Cerebellar cortex (tissue), 1 donor: ENCODE measurements at regions not wholly inside any gene's neighbourhood (a gene's known extent, or its start where the extent isn't known, plus 50 kb on each side); places are given as distances from the start of the nearest gene placed in this dataset.
"Not testable (repeated sequence)": the region's sequence is repeated elsewhere in the genome, so short reads cannot be mapped to it uniquely, and the experiment has no call there.

Experiments used
- DNase-seq: peaks from one replicate; pipeline ENCODE4 v3.0.0-alpha.2; 2015; ENCODE audit warnings: low spot score

DNA sequence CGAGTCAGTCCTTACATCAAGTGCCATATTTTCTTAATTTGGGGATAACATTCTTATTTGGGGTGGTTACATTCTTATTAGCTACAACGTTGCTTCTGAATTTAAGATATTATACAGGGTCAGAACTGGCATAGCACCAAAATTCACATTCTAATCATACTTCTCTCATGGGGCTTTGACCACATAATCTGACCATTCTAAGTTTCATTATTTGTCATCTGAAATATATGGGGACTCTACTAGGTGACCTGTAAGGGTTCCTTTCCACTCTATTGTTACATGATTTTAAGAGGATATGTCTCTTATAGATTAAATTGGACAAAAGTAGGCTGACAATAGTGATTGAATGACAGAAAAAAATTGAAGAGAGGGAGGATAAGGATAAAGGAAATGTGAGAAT lies 536.5 kb downstream of the KCTD12 start:
- no peak for DNase-seq

DNA sequence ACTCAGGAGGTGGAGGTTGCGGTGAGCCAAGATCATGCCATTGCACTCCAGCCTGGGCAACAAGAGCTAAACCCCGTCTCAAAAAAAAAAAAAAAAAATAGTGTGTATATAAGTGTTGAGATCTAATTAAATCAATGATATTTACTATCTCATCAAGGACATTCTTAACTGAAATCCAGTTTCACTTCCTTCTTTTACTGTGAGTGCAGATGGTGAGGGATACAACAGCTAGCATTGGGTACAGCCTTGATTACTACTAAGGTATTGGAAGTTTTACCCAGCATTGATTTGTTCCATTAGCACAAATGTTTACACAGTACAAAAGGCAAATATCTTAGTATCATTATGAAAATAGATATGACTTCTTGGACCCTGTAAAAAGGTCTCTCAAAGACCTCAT lies 546.6 kb downstream of the KCTD12 start:
- DNase-seq = no peak

DNA sequence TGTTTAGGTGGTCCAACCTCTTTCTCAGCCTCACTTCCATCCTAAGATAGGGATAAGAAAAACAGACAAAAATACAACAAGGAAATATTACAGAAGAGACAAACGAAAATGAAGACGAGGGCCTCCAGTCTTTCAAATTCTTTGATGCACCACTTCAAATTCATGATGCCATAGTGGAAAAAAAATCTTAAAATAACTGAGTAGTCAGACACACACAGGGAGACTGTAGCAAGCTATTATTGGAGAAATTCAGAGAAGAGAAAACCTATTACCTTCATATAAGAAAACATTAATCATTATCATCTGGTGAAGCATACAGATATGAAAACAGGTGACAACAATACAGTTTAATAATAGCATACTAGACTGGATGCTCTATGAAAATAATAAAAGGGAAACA lies 548.2 kb downstream of the KCTD12 start:
- DNase-seq = no peak

DNA sequence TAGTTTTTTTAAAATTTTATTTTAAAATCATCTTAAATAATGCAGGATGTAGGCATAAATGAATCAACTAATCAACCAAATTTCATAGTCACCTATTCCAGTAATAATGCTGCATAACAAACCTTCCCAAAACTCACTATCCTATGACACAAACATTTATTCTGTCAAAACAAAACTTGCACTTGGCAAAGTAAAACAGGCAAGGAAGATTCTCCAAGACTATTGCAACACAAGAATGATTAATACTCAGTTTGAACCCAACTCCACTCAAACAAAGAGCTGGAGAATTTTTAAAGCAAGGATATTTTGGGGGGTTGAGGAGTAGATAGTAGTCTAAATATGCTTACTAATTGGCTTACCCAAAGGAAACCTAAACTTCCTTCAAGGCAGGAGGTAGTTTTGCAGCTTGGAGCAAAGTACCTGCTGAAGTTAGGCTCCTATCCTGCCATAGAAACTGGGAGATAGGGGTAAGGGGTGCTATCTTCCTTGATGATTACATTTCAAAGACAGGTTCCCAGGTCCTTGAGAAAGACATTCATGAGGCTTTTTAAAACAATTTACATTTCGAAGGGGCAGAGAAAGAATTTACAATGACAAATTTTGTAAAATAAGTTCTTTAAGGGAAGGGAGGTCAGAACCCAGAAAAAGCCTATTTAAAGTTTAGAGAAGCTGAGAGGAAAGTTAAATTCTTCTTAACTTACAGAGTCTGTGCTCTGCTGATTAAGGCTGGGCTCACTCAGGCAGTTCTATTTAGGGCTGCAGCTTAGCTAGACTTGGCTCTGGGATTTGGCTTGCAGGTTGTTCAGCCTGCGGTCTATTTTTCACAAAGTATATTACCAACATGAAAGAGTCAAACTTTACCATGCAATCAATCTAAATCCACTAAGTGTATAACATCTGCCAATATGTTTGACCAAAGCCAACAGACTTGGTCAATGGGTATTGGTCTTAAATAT lies 549.0 kb downstream of the KCTD12 start:
- DNase-seq = no peak

DNA sequence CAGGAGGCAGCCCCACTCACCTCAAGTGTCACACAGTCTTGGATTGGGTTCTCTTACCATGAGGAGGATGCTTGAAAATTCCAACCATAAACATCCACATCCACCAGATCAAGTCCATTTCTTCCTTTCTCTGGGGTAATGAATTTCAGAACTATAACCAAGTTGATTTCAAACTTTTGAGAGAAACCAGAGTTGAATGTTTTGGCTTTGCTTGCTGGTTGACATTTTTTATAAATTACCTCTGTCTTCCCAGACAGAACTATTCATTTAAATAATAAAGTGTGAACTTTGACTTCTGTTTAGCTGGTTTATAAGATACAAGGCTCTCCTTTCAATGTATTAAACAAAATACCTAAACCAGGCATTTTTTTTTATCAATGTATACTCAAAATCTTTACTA lies 550.7 kb downstream of the KCTD12 start:
- DNase-seq = no peak

DNA sequence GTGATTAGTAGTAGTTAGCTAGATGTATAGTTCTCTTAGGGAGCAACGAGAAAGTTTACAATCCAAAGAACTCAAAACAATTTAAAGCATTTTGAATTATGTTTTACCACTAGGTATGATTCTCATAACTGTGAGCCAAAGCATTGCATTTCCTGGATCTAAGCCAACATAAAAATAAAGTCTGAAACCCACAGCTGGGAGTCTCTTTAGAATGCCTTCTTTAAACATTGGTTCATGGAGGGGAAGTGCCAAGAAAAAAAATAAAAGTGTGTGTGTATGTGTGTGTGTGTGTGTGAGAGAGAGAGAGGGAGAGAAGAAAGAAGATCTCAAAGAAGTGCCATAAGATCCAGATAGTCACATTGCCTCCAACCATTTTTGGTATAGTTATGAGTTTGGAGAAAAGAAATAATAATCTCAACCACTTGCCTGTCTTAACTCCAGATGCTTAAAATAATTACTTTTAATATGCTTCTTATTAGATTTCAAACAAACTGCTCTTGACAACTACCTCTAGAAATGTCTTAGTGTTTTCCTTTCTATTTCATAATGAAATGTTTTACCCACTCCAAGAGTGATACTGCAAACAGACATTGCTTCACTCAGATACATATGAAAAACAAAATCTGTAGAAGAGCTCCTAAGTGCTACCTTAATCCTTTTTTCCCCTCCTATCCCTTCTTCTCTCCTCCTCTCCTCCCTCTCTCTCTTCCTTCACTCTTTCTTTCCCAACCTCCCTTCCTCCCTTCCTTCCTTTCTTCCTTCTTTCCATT lies 554.1 kb downstream of the KCTD12 start:
- DNase-seq = no peak

DNA sequence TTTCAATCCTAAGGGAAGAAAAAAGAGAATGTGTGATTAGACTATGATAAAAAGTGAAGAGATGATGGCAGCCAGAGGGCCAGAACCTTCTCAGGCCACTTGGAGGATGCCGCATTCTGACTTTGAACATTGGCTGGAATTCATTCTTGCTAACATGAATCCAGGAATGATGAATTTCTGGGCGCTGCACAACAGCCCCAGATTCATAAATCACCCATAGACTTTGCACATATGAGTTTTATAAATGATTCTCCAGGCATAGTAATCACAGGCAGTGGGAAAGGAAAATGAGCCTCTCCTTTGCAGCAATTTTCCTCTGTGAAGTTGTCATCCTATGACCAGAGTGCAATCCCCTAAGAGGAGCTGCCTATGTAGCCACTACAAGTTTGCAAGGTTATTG lies 555.4 kb downstream of the KCTD12 start:
- no peak for DNase-seq

DNA sequence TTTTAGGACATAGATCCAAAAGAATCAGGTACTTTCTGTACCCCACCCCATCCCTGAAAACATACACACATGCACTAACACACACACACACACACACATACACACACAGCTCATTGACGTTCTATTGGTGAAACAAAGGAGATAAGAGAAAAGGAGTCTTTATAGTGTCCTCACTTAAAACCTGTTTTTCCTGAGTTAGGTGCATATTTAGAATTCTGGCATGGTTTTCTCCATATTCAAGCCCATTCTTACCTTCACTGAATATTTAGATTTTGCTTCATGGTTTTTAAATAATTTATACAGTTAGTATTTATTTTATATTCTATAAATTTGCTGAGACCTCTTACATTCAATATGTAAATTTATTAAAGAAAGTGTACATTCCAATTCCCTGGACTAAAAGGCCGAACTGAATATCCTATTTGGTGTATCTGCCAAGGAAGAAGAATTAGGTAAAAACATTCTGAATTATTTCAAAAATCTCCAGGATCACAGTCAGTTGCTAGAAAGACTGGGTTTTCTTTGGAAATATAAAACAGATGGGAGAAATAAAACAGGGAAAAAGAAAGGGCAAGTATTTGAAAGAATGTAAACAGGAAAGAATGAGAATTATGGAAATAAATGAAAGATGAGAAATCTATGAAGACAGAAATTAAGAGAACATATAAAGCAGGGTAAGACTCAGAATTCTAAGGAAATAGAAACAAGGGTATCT lies 556.2 kb downstream of the KCTD12 start:
- DNase-seq = no peak

DNA sequence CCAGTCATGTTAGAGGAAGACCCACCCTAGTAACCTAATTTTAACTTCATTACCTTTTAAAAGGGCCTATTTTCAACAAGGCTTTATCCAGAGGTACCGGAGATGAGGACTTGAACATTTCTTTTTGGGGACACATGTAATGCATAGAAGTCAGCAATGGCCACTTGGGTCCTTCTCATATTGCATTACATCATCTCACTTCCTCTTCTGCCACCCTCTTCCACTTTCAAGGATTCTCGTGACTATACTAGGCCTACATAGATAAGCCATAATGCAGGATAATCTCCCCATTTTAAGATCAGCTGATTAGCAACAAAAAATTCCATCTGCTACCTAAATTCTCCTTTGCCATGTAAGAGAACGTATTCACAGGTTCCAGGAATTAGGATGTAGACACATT lies 557.2 kb downstream of the KCTD12 start:
- DNase-seq = no peak

DNA sequence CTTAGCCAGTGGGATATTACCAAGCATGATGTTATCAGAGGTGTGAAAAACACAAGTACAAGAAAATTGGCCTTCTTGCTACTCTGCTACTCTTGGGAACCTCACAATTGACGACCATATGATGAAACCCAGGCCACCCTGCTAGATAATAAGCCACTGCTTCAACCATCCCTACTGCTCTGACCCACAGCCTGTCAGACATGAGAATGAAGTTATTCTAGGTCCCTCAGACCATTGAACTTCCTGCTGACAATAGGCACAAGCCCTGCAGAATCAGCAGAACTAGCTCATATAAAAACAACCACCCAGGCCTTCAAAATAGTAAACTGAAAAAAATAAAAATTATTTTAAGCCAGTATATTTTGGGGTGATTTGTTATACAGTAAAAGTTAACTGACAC lies 559.9 kb downstream of the KCTD12 start:
- DNase-seq = no peak

DNA sequence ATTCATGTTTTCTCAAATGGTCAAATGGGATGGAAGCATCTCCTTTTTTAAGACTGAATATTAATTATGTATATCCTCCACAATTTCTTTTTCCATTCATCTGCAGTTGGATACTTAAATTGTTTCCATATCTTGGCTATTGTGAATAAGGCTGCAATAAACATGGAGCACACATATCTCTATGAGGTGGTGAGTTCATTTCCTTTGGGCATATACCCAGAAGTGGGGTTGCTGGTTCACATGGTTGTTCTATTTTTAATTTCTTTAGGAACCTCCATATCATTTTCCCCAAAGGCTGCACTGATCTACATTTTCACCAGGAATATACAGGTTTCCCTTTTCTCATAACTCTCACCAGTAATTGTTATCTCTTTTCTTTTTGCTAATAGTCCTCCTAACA lies 566.3 kb downstream of the KCTD12 start:
- no peak for DNase-seq

DNA sequence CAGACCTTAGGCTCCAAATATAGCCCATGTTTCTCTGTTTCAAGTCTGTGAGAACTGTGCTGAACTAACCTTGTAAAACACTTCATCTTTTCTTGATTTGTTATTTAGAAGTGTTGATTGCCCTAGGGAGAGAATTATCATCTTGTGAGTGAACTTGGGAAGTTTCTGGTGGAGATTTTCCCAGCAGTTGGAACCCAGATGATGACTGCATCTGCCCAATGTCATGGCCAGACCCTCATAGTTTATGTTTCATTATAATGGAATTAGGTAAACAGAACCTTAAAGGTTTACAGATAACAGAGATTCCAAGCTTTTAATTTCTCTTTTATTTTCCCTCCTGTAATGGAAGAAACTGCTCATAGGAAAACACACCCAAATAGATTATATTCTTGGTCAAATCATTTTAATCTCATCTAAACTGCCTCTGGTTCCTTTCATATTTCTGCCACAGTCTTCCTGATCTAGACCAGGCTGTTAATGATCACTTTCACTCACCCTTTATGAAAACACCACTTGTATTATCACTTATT lies 569.1 kb downstream of the KCTD12 start:
- DNase-seq = no peak

DNA sequence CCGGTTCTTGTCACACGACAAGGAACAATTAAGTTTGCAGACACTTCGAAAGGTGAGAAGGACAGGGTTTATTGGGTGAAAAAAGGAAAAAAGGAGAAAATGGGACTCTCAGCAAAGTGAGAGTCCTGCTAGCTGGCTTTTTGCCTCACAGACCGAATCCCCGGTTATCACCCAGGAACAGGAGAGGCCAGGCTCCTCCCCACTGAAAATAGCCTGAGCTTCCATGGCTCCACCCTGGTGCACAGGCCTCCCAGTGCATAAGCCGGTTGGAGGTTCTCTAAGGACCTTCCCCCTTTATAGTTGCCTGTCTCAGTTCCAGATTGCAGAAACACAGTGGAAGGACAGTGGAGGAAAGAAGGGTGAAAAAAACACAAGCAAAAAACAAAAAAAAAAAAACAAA lies 571.7 kb downstream of the KCTD12 start:
- no peak for DNase-seq

DNA sequence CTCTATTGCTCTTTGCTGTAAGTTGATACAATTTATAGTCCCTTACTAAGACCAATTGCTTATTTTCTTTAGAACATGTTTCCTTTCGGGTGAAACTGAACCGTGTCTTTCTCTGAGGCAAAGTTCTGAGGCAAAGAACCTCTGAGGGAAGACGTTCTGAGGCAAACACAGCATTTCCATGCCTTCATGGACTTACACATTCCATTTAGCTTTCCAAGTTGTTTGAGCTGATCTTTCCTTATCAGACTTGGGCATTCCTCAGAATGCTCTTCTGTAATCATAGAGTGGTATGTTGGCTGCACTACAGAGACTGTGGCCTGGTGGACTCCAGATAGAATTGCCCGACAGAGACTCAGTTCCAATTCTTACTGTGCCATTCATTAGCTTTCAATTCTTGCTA lies 579.1 kb downstream of the KCTD12 start:
- DNase-seq = no peak

DNA sequence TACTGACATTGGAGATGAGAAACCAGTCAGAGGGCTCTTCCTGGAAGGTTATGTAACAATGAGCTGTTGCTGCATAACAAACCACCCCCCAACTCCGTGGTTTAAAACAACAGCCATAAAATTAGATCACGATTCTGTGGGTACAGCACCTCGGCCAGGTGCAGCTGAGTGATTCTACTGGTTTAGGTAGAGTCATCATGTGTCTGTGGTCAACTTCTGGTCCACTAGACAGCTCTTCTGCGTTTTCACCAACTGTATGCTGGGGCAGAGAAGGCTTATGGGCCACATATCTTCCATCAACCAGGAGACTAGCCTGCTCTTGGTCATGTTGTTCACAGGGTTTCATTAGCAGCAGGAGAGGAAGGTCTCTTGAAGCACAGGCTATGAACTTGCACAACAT lies 585.5 kb downstream of the KCTD12 start:
- no peak for DNase-seq

DNA sequence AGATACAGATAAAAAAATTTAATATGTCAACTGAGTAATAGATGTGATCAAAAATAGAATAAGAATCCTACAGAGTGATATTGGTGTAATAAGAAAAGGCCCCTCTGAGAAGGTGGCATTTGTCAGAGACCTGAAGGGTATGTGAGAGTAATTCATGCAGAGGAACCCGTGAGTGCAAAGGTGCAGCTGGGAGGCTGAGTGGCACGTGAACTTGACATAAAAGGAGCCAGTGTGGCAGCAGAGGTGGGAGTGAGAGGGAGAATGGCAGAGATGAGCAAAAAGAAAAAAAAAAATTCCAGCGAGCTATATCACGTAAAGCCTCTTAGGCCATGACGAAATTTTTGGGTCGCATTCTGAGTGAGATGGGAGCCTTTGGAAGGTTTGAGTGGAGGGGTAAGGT lies 588.9 kb downstream of the KCTD12 start:
- DNase-seq = no peak

DNA sequence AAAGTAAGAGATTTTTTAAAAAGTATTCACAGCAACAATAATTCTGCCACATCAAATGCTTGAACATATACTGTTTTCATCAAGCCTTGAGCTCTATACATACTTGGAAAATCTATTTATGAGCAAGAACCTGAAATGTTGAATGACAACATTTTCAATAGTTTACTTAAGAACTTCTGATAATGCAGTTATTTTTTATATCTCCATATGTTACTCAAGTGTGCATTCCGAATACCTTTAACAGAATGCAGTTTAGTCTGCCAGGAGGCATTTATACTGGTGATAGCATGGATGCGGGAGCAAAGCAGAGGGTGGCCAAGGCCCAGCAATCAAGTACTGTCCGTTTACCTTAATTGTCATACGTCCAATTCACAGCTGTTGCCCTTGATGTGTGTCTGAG lies 589.5 kb downstream of the KCTD12 start:
- DNase-seq = no peak

DNA sequence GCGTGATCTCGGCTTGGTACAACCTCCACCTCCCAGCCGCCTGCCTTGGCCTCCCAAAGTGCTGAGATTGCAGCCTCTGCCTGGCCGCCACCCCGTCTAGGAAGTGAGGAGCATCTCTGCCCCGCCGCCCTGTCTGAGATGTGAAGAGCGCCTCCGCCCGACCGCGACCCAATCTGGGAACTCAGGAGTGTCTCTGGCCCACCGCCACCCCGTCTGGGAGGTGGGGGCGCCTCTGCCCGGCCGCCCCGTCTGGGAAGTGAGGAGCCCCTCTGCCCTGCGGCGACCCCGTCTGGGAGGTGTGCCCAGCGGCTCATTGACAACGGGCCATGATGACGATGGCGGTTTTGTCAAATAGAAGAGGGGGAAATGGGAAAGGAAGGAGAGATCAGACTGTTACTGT lies 591.2 kb downstream of the KCTD12 start:
- DNase-seq = not testable (repeated sequence)

DNA sequence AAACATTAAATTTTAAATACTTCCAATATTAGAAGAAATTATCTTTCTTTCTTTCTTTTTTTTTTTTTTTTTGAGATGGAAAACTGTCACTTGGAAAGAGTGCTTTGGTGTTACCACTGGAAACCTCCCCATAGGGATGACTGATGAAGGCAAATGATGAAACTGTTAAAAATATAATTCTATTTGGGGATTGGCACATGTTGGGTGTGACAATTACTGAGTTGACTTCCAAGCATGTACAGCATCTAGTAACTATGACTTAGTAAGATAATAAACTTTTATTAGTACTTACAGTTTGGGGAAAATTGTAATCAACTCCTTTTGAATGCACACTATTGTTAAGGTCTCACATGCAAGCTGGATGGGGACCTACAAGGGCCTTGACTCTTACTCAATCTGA lies 592.5 kb downstream of the KCTD12 start:
- DNase-seq = no peak

DNA sequence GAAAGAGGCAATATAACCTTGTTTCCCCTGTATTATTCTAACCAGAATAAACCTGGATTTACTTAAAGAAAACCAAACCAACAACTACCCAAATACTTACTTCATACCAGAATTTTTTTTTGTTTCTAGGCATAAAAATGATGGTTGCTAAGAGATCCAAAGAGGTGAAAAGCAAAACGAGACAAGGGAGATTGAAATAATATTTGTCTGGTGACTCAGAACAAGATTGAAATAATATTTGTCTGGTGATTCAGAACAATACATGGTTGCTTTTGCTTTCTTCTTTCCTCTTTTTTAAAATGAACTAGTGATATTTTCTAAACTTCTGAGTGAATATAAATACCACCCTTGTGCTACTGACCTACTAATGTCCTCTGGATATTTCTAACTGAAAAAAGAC lies 592.9 kb downstream of the KCTD12 start:
- DNase-seq = no peak

DNA sequence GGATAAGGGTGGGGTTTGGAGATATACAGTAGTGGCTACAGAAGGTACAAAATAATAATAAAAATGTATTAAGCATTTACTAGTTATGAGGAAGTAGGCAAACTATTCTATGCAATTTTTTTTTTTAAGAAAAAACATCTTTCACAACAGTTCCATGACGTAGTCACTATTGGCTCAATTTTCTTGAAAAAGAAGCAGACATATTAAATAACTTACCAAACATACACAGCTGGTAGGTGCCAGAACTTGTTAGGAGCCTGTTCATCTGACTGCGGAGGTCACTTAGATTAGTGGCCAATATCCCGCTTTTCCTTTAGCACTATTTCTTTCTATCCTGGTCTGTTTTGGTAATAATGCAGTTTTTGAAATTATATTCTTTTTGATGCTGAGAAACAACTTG lies 593.5 kb downstream of the KCTD12 start:
- no peak for DNase-seq

DNA sequence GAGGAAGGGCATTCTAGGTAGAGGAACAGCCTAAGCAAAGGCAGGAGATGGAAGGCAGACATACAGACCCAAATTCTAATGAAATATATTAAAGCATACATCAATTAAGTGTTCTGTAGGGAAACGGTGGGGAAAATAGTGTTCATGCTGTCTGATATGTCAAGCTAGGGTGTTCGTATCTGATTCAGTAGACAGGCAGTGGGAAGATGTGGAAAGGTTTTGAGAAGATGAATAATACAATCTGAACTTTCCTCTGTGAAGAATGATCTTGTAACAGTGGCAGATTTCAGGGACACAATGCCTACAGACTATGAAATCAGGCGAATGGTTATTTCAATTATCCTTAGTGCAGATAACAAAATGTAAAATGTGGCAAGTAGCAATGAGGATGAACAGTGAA lies 594.2 kb downstream of the KCTD12 start:
- no peak for DNase-seq
